Left lung (tissue), 4 donors: ENCODE measurements at regions not wholly inside any gene's neighbourhood (a gene's known extent, or its start where the extent isn't known, plus 50 kb on each side); places are given as distances from the start of the nearest gene placed in this dataset.

Experiments used
- ATAC-seq: fragments of 200-7000 bp; cut with Tn5 transposase; one replicate; pipeline ENCODE4 v1.9.1; 2020; ENCODE audit warnings: moderate library complexity
- DNase-seq, 4 donors: peaks; one replicate each; pipeline ENCODE4 v3.0.0-alpha.2; 2013 to 2020
- H3K27ac ChIP-seq, 2 donors: fragments of 200-600 bp; sonication (generic) in 1 of 2; one replicate each; pipeline versions ENCODE4 v1.5.0 to v1.8.0; 2020 to 2021
- H3K27me3 ChIP-seq, 2 donors: fragments of 200-600 bp; sonication (generic) in 1 of 2; one replicate each; pipeline versions ENCODE4 v1.5.0 to v1.8.0; 2020 to 2021
- H3K36me3 ChIP-seq, 2 donors: fragments of 200-600 bp; sonication (generic) in 1 of 2; one replicate each; pipeline versions ENCODE4 v1.5.0 to v1.8.0; 2020 to 2021
- H3K4me1 ChIP-seq, 2 donors: fragments of 200-600 bp; one replicate each; pipeline ENCODE4 v1.8.0; 2021
- H3K4me3 ChIP-seq, 2 donors: fragments of 200-600 bp; sonication (generic) in 1 of 2; one replicate each; pipeline versions ENCODE4 v1.5.0 to v1.8.0; 2020 to 2021; ENCODE audit warnings: mild to moderate bottlenecking in 1 of 2
- H3K9me3 ChIP-seq, 2 donors: fragments of 200-600 bp; sonication (generic) in 1 of 2; one replicate each; pipeline versions ENCODE4 v1.5.0 to v1.8.0; 2020 to 2021
- CTCF ChIP-seq, 2 donors: fragments of 200-600 bp; sonication (generic) in 1 of 2; IDR thresholded peaks; one replicate each; pipeline versions ENCODE4 v1.5.0 to v1.8.0; 2021; ENCODE audit warnings: antibody characterized with exemption in 2 of 2
- intact Hi-C, 2 donors: fragments of 100-400 bp; cut with DNase I; formaldehyde crosslinking; loops; one replicate each; pipeline versions ENCODE4 v1.11.2 to v1.14.2; 2022
- donor health status: DM: no; HTN: yes; CAD: no.
- donor health status: DM: no; HTN: no; CAD: no.

GRCh38 chr9:82406456-82407085 lies 418.0 kb downstream of the SPATA31D1 start:
- no peak for DNase-seq
- Histone ChIP-seq H3K4me3 (no peak overlapping the region), H3K9me3 (no peaks in the 10 kb centered on the region), H3K4me1 (no peaks in the 10 kb centered on the region), H3K36me3 (no peaks in the 10 kb centered on the region), H3K27me3 (no peaks in the 10 kb centered on the region), H3K27ac (no peak overlapping the region)
- no peak for TF ChIP-seq CTCF (IDR thresholded peaks at IDR 0.05)
- no peak for ATAC-seq
- intact Hi-C loops, result no loop called here

- DNase-seq (no peak), ATAC-seq (peak; percentile 61)
- Histone ChIP-seq H3K36me3 (no peaks in the 10 kb centered on the region), H3K4me1 (no peaks in the 10 kb centered on the region), H3K4me3 (no peak overlapping the region), H3K27me3 (no peaks in the 10 kb centered on the region), H3K9me3 (peaks cover 0 to 5% of the 10 kb centered on the region in 2 donors), H3K27ac (no peak overlapping the region)
- intact Hi-C loops, result no loop called here
- no peak for TF ChIP-seq CTCF (IDR thresholded peaks at IDR 0.05)
These were observed 421.7 kb downstream of the SPATA31D1 start for GRCh38 chr9:82410306-82410705.

GRCh38 chr9:82410866-82411265 lies 422.3 kb downstream of the SPATA31D1 start:
- Histone ChIP-seq H3K27me3 (no peaks in the 10 kb centered on the region), H3K9me3 (peaks cover 0 to 5% of the 10 kb centered on the region in 2 donors), H3K27ac (no peak overlapping the region), H3K36me3 (no peaks in the 10 kb centered on the region), H3K4me3 (no peak overlapping the region), H3K4me1 (no peaks in the 10 kb centered on the region)
- no peak for TF ChIP-seq CTCF (IDR thresholded peaks at IDR 0.05)
- intact Hi-C loops, result no loop called here
- no peak for DNase-seq
- peak; percentile 15 for ATAC-seq

- H3K4me1 ChIP-seq, result no peaks in the 10 kb centered on the region
- intact Hi-C loops, result no loop called here
- peaks cover 0 to 5% of the 10 kb centered on the region in 2 donors for H3K9me3 ChIP-seq
- no peak overlapping the region for H3K4me3 ChIP-seq
- no peak for ATAC-seq
- no peaks in the 10 kb centered on the region for H3K36me3 ChIP-seq
- no peaks in the 10 kb centered on the region for H3K27me3 ChIP-seq
- no peak for TF ChIP-seq CTCF (IDR thresholded peaks at IDR 0.05)
- no peak for DNase-seq
- no peak overlapping the region for H3K27ac ChIP-seq
These were observed 424.2 kb downstream of the SPATA31D1 start for GRCh38 chr9:82412586-82413305.

- no peaks in the 10 kb centered on the region for H3K27me3 ChIP-seq
- no peaks in the 10 kb centered on the region for H3K36me3 ChIP-seq
- H3K4me1 ChIP-seq, result no peaks in the 10 kb centered on the region
- TF ChIP-seq CTCF (IDR thresholded peaks at IDR 0.05), result no peak
- no peak overlapping the region for H3K4me3 ChIP-seq
- H3K9me3 ChIP-seq, result peaks cover 0 to 5% of the 10 kb centered on the region in 2 donors
- H3K27ac ChIP-seq, result no peak overlapping the region
- intact Hi-C loops, result no loop called here
- ATAC-seq (no peak), DNase-seq (no peak)
These were observed 428.9 kb downstream of the SPATA31D1 start for GRCh38 chr9:82417501-82417900.
